AG08395 (cell line): ENCODE measurements at regions not wholly inside any gene's neighbourhood (a gene's known extent, or its start where the extent isn't known, plus 50 kb on each side); places are given as distances from the start of the nearest gene placed in this dataset.
A peak's percentile ranks its signal among the peaks of the same experiment; 100 is the strongest.
"Not testable (repeated sequence)": the region's sequence is repeated elsewhere in the genome, so short reads cannot be mapped to it uniquely, and the experiment has no call there.

Experiments used
- DNase-seq: peaks from one replicate; pipeline ENCODE4 v3.0.0; 2012; ENCODE audit warnings: mixed read lengths, low spot score

DNA sequence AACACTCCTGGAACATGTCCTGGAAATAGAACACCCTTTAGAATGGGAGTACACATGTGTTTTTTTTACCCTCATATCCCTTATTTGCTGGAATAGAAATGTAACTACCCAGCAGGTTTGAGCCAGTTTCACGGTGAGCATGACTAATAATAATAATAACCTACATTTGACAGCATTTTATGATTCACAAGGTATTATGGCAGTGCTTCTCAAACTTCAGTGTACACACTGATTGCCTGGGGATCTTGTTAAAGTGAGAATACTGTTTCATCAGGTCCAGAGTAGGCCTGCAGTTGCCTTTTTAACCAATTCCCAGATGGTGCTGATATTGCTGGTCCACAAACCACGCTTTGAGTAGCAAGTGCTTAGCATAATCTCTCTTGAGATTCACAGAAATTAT is 63.9 kb downstream of the NFKBIZ start:
- DNase-seq: no peak

DNA sequence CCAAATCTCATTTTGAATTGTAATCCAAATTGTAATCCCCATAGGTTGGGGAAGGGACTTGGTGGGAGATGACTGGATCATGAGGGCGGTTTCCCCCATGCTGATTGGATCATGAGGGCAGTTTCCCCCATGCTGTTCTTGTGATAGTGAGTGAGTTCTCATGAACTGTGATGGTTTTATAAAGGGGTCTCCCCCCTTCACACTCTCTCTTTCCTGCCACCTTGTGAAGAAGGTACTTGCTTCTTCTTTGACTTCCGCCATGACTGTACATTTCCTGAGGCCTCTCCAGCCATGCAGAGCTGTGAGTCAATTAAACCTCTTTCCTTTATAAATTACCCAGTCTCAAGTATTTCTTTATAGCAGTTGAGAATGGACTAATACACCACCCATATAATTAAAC is 68.4 kb downstream of the NFKBIZ start:
- not testable (repeated sequence) for DNase-seq

DNA sequence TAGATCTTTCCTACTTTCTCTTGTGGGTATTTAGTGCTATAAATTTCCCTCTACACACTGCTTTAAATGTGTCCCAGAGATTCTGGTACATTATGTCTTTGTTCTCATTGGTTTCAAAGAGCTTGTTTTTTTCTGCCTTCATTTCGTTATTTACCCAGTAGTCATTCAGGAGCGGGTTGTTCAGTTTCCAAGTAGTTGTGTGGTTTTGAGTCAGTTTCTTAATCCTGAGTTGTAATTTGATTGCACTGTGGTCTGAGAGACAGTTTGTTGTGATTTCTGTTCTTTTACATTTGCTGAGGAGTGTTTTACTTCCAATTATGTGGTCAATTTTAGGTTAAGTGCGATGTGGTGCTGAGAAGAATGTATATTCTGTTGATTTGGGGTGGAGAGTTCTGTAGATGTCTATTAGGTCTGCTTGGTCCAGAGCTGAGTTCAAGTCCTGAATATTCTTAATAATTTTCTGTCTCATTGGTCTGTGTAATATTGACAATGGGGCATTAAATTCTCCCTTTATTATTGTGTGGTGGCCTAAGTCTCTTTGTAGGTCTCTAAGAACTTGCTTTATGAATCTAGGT is 72.9 kb downstream of the NFKBIZ start:
- not testable (repeated sequence) for DNase-seq

DNA sequence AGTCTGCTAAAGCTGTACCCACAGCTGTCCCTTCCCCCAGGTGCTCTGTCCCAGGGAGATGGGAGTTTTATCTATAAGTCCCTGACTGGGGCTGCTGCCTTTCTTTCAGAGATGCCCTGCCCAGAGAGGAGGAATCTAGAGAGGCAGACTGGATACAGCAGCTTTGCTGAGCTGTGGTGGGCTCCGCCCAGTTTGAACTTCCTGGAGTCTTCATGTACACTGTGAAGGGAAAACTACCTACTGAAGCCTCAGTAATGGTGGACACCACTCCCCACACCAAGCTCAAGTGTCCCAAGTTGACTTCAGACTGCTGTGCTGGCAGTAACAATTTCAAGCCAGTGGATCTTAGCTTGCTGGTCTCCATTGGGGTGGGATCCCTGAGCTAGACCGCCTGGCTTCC is 75.3 kb downstream of the NFKBIZ start:
- DNase-seq: not testable (repeated sequence)

DNA sequence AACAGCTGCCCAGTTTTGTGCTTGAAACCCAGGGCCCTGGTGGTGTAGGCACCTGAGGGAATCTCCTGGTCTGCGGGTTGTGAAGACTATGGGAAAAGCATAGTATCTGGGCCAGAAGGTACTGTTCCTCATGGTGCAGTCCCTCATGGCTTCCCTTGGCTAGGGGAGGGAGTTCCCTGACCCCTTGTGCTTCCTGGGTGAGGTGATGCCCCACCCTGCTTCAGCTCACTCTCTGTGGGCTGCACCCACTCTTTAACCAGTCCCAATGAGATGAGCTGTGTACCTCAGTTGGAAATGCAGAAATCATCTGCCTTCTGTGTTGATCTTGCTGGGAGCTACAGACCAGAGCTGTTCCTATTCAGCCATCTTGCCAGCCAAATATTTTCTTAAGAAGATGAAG is 75.8 kb downstream of the NFKBIZ start:
- not testable (repeated sequence) for DNase-seq

DNA sequence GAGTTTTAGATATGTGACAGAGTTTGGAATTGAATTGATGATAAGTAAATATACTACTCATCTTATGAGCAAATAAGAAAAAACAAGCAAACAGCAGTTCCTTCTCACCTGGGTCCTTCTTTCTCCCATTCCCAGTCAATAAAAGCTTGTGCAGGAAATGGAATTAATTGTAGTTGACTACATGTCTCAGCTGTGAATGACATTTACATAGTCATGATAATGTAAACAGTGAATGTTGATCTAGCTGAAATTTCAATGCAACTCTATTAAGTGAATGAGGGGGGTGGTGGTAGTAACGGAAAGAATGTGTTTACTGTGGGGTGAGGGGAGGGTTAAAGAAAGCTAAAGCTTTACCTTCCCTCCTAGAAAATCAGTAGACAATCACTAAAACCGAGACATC is 76.2 kb downstream of the NFKBIZ start:
- DNase-seq: no peak

DNA sequence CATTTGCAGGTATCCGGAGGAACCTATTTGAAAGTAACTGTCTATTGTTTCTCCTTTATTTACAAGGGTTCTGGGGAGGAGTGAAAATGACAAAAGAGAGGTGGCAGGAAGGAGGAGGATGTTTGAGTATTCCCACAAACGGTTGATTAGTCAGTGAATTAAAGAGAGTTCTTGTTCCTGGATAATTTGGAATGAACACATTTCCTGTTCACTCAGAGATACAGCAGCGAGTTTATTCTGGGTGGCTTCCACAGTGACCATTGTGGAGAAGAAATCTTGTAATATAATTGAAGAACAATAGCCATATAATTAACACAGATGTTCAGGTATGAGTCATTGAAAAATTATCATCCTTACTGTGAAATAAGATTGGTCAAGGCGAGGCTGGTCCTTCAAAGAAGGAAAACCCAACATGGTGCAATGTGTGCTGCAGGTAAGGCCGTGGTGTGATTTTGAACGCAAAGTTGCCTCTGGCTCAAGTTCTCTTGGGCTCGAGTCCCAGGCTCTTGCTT is 77.3 kb downstream of the NFKBIZ start:
- DNase-seq: peak; percentile 45

DNA sequence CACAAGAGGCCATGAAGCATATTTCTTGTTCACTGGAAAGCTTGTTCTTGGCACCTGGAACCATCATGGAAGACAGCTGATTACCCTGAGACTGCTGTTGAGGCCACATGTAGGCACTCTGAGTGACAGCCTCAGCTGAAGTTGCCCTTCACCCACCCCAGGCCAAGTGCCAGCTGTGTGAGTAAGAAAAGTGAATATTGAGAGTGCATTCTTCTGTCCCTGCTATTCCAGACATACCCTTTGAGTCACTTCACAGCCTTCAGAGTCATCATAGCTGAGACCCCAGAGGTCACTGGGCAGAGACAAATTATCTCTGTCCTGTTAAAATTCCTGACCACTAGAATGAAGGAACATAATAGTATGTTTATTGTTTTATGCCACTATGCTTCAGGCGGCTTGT is 79.6 kb downstream of the NFKBIZ start:
- DNase-seq: peak; percentile 60

DNA sequence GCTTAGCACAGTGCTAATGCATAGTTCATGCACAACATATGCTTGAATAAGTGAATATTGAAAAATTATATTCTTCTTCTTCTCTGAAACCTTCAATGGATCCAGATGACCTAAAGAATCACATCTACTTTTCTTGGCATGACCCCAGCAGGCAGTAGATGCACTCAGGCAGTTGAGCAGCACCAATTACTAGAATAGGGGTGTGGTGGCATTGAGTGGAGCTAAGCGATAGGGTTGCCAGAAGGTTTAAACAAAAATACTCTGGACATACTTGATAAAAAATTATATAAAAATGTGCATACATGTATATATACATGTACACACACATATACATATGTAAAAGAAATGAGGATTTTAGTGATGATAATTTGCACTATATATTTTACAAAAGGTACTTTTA is 81.8 kb downstream of the NFKBIZ start:
- no peak for DNase-seq

DNA sequence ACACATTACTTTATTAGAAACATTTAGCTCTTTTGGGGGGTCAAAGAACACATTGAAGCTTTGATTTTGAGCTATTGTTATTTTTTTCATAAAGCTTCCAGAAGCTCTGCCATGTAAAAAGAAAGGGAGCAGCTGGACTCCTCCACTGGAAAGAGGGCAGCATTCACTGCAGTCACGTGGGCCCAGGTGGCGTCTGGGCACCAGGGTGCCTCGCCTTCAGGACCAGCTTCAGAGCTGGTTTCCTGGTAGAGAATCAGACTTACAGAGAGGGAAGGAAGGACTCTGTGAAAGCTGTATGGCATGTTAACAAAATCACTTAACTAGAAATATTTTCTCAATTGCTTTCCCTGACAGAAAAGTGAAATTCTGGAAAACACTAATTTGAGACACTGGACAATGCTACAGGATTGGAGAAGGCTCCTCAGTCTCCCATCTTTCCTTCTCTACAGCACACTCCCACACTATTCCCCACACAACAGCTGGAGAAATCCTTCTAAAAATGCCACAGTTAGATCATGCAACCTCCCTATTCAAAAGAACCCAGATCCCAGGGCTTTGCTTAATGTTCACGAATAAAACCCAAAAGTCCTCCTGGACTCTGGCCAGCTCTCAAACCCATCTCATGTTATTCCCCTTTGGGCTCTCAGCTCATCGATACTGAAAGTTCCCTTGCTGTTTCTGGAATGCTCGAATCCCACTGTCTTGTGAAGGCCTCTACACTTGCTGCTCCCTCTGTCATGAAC is 83.2 kb downstream of the NFKBIZ start:
- DNase-seq: no peak

DNA sequence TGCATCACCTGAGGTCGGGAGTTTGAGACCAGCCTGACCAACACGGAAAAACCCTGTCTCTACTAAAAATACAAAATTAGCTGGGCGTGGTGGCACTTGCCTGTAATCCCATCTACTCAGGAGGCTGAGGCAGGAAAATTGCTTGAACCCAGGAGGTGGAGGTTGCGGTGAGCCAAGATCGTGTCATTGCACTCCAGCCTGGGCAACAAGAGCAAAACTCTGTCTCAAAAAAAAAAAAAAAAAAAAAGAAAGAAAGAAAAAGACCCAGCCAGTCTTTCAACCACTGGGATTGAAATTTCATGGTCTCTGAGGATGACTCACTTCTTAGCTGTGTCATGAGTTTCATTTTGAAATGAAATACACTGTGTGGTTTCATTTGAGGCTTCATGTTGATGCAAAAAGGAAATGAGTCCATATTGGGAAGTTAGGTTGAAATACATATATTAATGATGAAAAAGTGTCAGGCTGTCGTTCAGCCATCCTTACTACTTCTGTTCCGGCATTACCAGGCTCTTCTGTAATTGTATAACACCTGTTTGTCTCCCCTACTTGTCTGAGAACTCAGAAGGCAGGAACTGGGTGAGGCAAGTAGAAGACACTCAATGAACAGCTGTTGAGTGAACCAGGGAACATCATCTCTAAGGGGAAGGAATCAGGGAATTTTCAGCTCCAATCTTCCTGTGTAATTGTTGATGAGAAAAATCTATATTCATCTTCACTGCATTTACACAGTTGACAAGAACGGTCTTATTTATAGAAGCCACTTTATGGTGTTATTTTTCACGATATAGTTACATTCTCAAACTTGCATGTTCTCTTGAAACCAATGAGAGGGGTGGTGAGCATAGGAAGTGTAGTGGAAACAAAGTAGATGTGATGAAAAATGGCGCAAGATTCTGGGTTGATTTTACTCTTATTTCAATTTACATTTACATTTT is 87.4 kb downstream of the NFKBIZ start:
- peak; percentile 82 for DNase-seq

DNA sequence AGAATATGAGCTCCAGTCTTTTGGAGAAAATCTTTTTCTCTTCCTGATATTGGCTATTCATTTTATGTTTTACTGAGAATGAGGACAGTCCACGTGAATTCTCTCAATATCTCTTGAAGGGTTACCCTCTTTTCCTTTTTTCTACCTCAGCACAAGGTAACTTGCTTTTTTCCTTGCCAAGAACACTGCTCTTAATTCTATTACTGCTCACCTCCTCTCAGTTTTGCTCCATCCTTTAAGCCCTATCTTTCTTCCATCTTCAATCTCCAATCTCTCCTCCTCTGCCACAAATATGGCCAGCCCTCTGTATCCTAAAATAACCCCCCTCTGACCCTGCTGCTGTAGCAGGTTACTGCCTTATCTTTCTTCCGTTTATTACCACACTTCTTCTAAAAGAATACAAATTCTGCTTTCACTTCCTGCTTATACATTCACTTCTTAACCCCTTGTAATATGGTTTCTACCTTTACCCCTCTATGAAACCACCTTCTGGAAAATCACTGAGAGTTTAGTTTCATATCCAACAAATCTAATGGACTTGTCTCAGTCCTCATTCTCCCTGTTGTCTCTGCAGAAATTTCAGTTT is 89.0 kb downstream of the NFKBIZ start:
- no peak for DNase-seq

DNA sequence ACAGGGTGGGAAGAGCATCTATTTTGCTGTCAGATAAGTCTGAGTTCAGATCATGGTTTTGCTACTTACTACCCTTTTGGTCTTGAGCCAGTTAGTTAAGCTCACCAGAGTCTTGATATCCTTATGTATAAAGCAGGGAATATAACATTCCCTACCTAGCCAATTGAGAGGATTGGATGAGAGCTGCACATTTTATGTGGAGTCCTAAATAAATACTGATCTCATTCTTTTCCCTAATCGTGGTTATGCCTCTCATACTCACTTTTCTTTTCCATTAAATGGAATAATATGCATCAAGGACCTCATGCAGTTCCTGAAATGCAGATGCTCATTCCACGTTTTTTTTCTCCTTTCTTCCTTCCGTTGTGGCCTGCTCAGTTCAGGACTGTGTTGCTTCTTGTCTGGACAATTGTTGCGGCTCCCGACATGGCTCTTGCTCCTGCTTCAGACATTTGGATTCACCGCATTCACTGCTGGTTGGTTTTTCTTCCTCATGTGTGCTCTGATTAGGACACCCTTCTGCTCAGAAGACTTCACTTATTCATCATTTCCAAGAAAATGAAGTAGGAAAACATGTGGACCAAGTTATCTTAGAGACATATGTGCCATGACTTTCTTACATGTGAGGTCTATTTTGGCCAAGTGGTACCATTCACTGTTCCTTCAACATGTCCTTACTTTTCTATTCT is 90.2 kb downstream of the NFKBIZ start:
- no peak for DNase-seq

DNA sequence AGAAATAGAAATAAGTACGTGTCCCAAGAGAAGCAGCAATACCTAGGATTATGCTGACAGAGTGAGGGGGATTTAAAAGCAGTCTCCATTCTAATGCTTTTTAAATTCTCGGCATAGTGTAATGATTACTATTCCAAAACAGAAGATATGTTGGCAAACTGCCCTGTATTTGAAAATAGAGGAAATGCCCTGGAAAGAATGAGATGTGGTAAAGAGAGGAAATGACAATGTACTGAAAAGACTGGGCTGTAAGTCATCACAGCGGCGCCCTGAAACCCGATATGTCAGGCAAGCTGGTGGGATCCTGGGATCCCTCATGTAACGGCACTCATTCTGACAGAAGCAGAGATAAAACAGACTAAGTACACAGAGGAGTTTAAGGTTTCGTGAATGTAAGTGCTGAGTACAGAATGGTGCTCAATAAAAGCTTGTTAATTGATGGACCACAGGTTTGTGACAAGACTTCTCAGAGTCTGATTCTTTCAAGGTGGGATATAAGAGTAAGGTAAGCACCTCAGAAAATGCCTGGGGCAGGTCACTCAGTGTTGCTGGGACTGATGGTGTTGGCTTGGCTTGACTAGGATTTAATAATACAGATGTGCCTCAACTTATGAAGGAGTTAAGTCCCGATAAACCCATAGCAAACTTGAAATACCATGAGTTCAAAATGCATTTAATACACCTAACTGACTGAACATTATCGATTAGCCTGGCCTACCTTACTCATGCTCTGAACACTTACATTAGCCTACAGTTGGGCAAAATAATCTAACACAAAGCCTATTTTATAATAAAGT is 91.4 kb downstream of the NFKBIZ start:
- DNase-seq: peak; percentile 77

DNA sequence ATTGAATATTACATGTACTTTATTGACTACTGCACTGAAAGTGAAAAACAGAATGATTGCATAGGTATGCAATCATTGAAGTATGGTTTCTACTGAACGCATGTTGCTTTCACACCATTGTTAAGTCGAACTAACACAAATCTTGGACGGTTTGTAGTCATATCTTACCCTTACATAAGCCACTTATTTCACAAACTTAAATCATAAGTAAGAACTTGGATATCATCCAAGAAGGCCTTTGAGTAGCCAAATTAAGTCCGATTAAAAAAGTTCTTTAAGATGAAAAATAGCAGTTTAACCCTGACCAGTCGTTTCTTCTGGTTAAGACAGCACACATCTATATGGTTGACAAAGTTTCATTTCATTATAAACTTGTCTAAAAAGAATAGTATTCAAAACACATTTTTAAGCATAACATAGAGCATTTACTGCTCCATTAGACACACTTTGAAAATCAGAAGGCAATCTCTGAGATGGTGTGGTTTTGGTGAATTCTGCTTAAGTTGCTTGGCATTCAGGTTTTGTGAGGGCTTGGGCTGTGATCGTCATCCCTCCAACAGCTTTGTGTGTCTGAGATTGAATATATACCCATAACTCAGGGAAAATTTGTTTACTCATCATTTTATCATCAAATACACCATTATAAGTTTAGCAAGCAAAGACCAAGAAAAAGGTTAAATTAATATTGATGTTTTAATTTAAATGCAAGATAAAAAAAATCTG is 92.2 kb downstream of the NFKBIZ start:
- DNase-seq: no peak

DNA sequence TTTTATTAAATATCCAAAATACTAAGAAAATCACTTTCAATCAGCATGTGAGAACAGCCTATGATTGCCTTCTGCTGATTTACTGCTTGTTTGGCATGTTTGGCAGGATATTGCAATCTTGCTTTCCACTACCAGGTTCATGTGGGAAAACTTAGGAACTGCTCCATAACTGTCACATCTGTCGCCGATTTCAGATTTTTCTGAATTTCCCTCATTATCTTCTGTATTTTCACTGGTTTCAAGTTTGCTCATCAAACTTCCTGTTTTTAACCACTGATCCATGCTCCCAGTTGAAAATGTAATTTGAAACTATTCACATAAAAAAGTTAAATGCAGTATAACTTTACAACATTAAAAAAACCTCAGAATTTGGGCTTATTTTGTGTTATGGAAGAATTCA is 93.0 kb downstream of the NFKBIZ start:
- peak; percentile 8 for DNase-seq

DNA sequence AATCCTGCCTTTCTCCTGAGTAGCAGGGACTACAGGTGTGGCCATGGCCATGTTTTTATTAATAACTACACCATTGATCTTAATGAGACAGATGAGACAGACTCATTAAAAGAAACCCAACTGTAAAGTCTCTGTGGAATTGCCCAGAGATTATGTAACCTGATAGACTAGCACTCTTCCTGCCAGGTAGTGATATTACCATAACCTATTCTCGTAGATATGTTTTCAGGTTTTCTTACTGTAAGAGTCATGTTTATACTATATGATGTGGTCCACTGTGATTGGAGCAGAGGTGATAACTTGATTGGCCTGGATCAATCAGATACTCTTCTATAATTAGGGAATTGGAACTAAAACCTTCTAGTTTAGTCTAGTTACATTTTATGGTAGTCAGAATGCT is 93.7 kb downstream of the NFKBIZ start:
- no peak for DNase-seq

DNA sequence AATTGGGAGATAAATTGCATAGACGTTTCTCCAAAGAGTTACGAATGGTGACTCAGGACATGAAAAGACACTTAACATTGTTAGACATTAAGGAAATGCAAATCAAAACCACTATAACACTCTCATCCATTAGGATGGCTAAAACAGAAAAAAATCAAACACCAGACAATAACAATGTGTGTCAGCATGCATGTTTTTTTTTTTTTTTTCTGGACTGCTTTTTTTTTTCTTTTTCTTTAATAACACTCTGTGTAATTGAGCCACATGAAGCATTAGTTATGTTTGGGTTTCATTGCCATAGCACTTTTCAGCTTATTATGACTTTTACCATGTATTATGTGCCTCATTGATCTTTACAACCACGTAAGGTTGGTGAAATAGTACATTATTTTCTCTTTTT is 95.0 kb downstream of the NFKBIZ start:
- DNase-seq: no peak

DNA sequence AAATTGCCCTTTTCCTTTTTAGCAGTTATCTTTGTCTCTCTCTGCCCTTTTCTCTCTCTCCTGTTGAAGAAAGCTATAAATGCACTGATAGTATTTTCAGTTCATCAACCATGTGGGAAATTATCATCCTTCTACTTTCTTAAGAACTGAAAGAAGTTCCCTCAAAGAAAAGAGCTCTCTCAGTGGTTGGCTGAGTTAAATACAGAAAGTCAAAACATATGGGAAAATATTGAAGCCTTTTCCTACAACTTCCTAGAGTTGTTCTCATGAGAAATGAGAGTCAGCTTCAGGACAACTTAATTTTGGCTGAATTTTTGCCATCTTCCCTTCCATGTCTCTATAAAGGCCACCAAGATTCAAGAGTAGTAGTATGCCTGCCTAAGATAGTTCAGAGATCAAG is 96.7 kb downstream of the NFKBIZ start:
- DNase-seq: no peak

DNA sequence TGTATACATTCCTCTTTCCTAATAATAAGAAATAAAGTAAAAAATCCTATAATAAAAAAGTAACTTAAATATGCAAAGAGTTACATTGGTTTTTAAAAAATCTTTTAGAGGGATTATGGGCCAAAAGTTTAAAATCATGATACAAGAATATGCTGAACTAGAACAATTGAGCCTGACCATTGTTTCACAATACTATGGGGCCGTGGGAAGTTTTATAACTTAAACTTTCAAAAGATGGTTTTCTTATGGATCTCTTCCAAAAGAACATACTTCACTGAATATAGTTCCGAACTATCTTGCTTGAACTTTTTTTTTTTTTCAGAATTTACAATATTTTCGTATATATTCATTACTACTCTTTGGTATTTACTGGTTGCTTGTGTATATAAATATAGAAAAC is 97.6 kb downstream of the NFKBIZ start:
- DNase-seq: no peak
